Loucy (cell line): ENCODE measurements at regions not wholly inside any gene's neighbourhood (a gene's known extent, or its start where the extent isn't known, plus 50 kb on each side); places are given as distances from the start of the nearest gene placed in this dataset.

Experiments used
- EZH2phosphoT487 ChIP-seq: fragments of 200-600 bp; IDR thresholded peaks from 2 replicates; pipeline ENCODE4 v1.6.1; 2018; ENCODE audit warnings: antibody characterized with exemption, mild to moderate bottlenecking, moderate library complexity, borderline replicate concordance
- TF ChIP-seq, protein P1 (sequence below): fragments of 200-600 bp; sonication (generic); conservative IDR thresholded peaks from 2 replicates; pipeline ENCODE4 v1.5.1; 2014; ENCODE audit warnings: mild to moderate bottlenecking, antibody characterized with exemption, low read length

DNA sequence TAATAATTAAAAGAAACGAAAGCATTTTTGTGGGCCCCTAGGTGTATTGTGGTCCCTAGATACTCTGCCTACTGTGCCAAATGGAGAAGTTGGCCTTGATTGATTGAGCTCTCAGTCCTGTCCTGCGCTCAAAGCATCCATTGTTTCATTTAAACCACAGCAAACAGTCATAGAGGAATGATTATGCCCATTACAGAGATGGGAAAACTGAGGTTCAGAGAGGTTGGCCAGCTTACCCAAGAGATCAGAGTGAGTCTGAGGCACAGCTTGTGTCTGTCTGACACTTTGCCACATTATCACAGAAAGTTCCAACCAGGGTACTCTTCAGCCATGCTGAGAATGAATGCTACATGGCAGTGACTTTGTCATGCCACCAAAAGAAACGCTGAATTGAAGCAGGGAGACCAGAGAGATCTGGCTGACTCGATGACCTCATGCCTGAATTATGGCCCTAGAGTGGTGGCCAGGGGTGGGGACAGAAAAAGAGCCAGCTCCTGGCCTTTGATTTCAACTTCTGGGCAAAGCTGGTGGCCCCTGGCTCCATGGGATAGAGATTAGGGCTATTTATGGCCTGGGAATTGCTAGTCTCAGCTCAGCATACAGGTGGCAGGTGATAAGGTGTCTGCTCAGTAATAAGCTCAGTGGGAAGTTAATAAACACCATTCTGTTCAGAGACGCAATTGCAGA lies 180.5 kb downstream of the MIAT start:
- TF ChIP-seq, protein P1, sequence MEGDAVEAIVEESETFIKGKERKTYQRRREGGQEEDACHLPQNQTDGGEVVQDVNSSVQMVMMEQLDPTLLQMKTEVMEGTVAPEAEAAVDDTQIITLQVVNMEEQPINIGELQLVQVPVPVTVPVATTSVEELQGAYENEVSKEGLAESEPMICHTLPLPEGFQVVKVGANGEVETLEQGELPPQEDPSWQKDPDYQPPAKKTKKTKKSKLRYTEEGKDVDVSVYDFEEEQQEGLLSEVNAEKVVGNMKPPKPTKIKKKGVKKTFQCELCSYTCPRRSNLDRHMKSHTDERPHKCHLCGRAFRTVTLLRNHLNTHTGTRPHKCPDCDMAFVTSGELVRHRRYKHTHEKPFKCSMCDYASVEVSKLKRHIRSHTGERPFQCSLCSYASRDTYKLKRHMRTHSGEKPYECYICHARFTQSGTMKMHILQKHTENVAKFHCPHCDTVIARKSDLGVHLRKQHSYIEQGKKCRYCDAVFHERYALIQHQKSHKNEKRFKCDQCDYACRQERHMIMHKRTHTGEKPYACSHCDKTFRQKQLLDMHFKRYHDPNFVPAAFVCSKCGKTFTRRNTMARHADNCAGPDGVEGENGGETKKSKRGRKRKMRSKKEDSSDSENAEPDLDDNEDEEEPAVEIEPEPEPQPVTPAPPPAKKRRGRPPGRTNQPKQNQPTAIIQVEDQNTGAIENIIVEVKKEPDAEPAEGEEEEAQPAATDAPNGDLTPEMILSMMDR = no peak
- no peak for TF ChIP-seq EZH2phosphoT487
